ENCODE measurements at regions not wholly inside any gene's neighbourhood (a gene's known extent, or its start where the extent isn't known, plus 50 kb on each side); places are given as distances from the start of the nearest gene placed in this dataset.

DNA sequence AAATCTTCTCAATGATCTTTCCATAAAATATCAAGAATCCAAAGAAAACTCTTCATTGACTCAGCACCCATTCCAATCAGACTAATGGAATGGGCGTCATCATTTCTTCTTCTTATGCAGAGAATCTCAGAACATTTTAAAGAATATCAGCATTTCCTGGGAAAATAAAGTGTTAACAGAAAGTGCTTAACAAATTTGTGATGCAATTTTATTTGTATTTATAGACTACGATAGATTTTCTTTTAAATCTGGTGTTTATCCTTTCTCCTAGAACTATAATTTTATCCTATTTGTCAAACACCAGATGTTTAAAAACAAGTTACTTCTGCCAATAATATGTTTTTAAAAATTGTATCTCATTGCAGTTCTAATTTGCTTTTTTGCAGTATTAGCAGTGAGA lies 330.7 kb downstream of the COL12A1 start:
- DNase-seq: no peak

- no peak for DNase-seq
These were observed 332.9 kb downstream of the COL12A1 start for GRCh38 chr6:74872754-74873476.

DNA sequence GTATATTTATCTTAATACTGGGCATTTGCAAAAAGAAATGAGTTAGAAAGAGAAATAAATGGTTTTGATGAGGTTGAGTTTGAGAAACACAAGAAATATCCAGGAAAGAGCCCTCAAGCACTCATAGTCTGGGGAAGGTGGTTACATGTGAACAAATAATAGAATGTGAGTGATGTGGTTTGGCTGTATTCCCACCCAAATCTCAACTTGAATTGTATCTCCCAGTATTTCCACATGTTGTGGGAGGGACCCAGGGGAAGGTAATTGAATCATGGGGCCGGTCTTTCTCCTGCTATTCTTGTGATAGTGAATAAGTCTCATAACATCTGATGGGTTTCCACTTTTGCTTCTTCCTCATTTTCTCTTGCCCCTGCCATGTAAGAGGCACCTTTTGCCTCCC lies 334.1 kb downstream of the COL12A1 start:
- no peak for DNase-seq

GRCh38 chr6:74870403-74870802 lies 335.4 kb downstream of the COL12A1 start:
- DNase-seq: no peak

DNA sequence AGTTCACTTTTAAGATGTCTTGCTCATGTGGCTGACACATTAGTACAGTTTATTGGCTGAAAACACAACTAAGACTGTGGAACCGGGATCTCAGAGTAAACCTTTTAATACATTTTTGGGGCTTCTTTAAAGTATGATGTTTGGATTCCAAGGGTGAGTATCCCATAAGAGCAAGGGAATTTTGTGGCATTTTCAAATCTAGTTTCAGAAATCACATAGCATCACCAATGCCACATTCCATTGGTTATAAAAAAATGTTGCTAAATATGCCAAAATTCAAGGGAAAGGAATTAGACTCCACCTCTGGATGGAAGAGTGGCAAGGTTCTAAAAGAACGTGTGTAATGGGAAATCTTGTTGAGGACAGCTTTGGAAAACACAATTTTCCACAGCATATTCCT lies 338.6 kb downstream of the COL12A1 start:
- DNase-seq: no peak

GRCh38 chr6:74863968-74864367 lies 341.9 kb downstream of the COL12A1 start:
- no peak for DNase-seq

GRCh38 chr6:74860456-74860855 lies 345.4 kb downstream of the COL12A1 start:
- no peak for DNase-seq

DNA sequence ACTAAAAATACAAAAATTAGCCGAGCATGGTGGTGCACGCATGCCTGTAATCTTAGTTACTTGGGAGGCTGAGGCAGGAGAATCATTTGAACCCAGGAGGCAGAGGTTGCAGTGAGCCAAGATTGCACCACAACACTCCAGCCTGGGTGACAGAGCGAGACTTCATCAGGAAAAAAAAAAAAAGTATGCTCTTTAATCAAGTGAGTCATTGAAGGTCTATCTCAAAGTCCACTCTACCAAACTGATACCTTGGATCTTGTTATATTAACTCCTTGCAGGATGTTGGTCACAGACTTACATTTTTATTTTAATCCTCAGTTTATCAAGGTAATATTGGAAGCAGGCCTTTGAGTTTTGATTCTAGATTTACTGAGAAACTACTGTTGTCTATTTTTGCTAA lies 348.7 kb downstream of the COL12A1 start:
- DNase-seq: no peak

DNA sequence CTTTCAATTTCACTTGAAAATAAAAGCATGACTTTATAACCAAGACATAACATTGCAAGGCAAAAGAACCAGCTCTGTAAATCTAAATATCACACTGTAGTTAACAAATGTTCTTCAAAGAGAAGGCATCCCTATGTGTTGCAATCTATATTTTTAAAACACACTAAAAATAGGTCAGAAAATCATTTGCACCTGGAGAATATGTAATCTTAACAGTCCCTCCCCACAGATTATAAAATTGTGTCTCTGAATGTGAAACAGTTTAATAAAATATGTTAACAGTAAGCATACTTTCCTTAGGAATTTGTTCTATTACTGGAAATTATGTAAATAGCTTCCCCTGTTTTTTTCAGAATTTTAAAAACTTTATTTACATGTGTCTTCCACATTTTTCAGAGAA lies 351.9 kb downstream of the COL12A1 start:
- DNase-seq: no peak

- no peak for DNase-seq
These were observed 354.3 kb downstream of the COL12A1 start for GRCh38 chr6:74851596-74851995.

DNA sequence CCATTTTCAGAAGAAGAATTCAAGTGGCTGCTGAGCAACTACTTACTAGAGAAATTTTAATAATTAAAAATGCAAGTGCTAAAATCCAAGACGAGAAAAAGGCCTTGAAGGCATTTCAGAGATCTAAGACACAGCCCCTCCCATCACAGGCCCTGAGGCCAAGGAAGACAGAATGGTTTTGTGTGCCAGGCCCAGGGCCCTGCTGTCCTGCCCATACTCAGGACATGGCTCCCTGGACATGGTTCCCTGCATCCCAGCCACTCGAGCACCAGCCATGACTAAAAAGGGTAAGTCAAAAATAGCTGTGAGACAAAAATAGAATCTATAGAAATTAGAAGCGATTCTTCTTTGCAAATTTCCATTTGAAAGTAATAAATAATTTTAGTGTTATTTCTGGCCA lies 364.9 kb downstream of the COL12A1 start:
- DNase-seq: no peak

DNA sequence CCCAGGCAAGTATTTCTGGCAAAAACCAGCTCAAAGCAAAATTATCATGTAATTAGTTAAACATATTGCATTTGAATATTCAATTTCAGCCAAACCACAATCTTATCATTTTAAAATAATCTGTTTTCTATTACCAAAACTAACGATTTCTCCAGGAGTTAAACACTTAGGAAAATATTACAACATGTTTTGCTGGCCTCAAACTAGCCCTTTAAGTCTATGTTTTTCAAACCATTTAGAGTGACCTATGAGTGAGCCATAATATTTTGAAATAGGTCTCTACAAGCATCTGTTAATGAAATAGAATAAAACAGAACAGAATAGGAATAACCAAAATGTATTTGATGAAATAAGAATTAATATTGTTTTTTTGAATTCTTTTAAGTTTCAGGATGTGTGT lies 370.9 kb downstream of the COL12A1 start:
- no peak for DNase-seq

GRCh38 chr6:74826263-74826662 lies 379.6 kb downstream of the COL12A1 start:
- no peak for DNase-seq

DNA sequence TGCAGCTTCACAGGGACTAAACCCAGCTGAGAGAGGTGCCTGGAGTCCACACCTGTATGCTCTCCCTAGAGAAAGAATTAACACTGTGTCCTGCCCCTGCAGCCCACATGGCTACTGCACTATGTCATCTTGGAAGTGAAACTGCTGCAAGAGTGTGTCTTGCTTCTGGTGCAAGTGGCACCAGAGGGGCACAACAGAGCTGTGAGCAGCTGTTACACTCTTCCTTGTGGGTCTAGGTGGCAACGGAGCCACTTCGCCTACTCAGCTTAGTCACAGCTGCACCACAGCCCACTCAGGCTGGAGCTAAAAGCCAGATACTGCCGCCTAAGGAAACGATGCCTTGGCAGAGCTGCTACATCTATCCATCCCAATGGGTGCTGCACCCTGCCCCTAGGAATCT lies 391.4 kb downstream of the COL12A1 start:
- no peak for DNase-seq

DNA sequence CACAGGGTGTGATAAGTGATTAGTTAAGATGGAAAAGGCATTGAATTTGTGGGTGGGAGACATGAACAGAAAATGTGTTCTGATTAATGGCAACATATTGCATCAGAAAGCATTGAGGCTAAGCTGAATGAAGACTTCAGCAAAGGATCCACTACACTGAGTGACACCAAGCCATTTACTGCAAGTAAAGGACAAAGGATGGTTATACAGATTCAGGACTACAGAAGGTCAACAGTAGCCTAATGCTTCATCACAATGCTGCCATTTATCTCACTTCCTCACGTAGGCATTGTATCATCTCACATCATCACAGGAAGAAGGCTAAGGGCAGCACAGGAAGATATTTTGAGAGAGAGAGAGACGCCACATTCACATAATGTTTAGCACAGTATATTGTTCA lies 398.2 kb downstream of the COL12A1 start:
- no peak for DNase-seq

DNA sequence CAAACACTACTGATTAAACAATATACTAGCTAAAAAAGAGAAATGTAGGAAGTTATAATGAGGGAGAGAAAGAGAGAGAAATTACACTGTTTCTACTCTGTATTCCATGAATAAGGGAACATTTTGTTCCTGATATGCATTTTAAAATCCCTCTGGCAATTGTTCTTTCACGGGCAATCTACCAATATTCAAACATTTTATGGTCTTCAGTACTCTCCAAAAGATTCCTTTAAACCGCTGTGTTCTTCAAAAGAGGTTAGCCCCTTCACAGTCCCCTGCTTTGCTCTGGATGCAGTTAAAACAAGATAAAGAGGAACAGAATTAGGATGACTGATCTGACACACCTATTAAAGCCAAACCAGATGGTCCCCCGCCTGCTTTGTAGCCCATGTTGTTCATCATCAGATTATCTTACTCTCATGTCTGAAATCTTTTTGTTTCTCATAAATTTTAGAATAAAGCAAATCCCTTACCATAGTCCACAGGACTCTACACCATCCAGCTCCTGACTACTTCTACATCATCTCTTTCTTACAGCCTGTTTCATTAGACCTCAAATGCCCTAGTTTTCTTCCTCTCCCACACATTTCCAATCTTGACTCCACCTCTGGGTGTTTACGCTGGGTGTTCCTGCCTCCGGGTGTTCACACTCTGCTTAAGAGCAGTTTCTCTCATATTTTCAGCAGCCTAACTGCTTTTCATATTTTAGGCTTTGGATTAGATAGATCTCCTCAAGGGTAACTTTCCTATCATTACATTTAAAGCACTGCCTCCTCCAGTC lies 399.7 kb downstream of the COL12A1 start:
- DNase-seq: no peak

- DNase-seq: no peak
These were observed 407.6 kb downstream of the COL12A1 start for GRCh38 chr6:74798302-74798701.

- no peak for DNase-seq
These were observed 420.6 kb downstream of the COL12A1 start for GRCh38 chr6:74785236-74785635.

GRCh38 chr6:74782346-74782745 lies 423.5 kb downstream of the COL12A1 start:
- DNase-seq: no peak

GRCh38 chr6:74780831-74781230 lies 425.0 kb downstream of the COL12A1 start:
- DNase-seq: no peak

DNA sequence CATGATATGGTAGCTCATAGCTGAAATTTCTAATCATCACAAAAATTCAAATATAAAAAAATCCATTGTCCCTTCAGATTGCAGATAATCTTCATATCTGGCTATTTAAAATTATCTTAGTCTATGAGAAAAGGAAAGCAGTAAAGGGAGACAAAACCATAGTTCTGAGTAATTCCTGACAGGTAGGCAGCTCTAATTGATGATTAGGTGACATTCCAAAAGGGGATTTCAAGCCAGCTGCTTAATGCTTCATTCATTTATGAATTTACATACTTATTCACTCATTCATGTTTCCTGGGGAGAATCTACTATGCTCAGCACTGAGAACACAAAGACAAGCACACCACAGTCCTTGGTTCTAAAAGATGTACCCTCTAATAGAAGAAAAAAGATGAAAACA lies 437.1 kb downstream of the COL12A1 start:
- DNase-seq: no peak

- no peak for DNase-seq
These were observed 437.7 kb downstream of the COL12A1 start for GRCh38 chr6:74768120-74768519.

GRCh38 chr6:74765486-74765885 lies 440.4 kb downstream of the COL12A1 start:
- no peak for DNase-seq

GRCh38 chr6:74764486-74764885 lies 441.4 kb downstream of the COL12A1 start:
- DNase-seq: no peak

DNA sequence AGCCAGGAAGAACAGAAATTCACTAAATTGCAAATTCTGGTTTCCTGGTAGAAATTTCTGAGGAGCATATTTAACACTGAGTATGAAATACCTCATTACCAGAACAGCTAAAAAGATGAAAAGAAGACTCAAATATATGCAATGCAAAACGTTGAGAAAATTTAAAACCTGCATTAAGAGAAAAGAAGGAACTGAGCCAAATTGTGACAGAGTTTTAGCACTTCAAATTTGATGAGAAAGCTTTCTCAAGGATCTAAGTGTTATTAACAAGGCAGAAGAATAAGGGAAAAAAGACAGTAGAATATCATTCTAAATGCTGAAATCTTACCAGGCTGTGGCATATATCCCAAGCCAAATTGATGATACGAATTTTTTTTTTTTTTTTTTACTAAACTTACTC lies 443.0 kb downstream of the COL12A1 start:
- no peak for DNase-seq
